ENCODE measurements at regions not wholly inside any gene's neighbourhood (a gene's known extent, or its start where the extent isn't known, plus 50 kb on each side); places are given as distances from the start of the nearest gene placed in this dataset.
"Not testable (repeated sequence)": the region's sequence is repeated elsewhere in the genome, so short reads cannot be mapped to it uniquely, and the experiment has no call there.

- DNase-seq = no peak
These were observed 513.3 kb upstream of the CCDC196 start for GRCh38 chr14:65972891-65973290.

GRCh38 chr14:65975865-65976264, 510.3 kb upstream of the CCDC196 start:
- DNase-seq = no peak

- DNase-seq = no peak
These were observed 509.3 kb upstream of the CCDC196 start for GRCh38 chr14:65976761-65977404.

GRCh38 chr14:65981192-65981843, 504.9 kb upstream of the CCDC196 start:
- no peak for DNase-seq

- DNase-seq = no peak
These were observed 500.1 kb upstream of the CCDC196 start for GRCh38 chr14:65986041-65986440.

- no peak for DNase-seq
These were observed 496.2 kb upstream of the CCDC196 start for GRCh38 chr14:65989981-65990380.

GRCh38 chr14:65991104-65991503, 495.1 kb upstream of the CCDC196 start:
- no peak for DNase-seq

- not testable (repeated sequence) for DNase-seq
These were observed 494.2 kb upstream of the CCDC196 start for GRCh38 chr14:65991935-65992334.

GRCh38 chr14:65993103-65993502, 493.1 kb upstream of the CCDC196 start:
- no peak for DNase-seq

GRCh38 chr14:65993996-65994395, 492.2 kb upstream of the CCDC196 start:
- DNase-seq = no peak

GRCh38 chr14:65997347-65997746, 488.8 kb upstream of the CCDC196 start:
- DNase-seq = no peak

GRCh38 chr14:65999865-66000264, 486.3 kb upstream of the CCDC196 start:
- no peak for DNase-seq

- DNase-seq = no peak
These were observed 485.4 kb upstream of the CCDC196 start for GRCh38 chr14:66000766-66001165.

GRCh38 chr14:66001356-66001755, 484.8 kb upstream of the CCDC196 start:
- no peak for DNase-seq

GRCh38 chr14:66003082-66003730, 483.0 kb upstream of the CCDC196 start:
- DNase-seq = no peak

GRCh38 chr14:66005900-66006434, 480.2 kb upstream of the CCDC196 start:
- DNase-seq = no peak

GRCh38 chr14:66008631-66009030, 477.5 kb upstream of the CCDC196 start:
- DNase-seq = no peak

GRCh38 chr14:66009089-66009488, 477.1 kb upstream of the CCDC196 start:
- DNase-seq = no peak

- DNase-seq = no peak
These were observed 475.5 kb upstream of the CCDC196 start for GRCh38 chr14:66010695-66011094.

- DNase-seq = no peak
These were observed 474.3 kb upstream of the CCDC196 start for GRCh38 chr14:66011855-66012254.

GRCh38 chr14:66013607-66014006, 472.6 kb upstream of the CCDC196 start:
- DNase-seq = not testable (repeated sequence)

- no peak for DNase-seq
These were observed 470.9 kb upstream of the CCDC196 start for GRCh38 chr14:66015071-66015780.

GRCh38 chr14:66017927-66018326, 468.2 kb upstream of the CCDC196 start:
- no peak for DNase-seq
